SH-SY5Y (cell line): ENCODE measurements at regions not wholly inside any gene's neighbourhood (a gene's known extent, or its start where the extent isn't known, plus 50 kb on each side); places are given as distances from the start of the nearest gene placed in this dataset.

ENCODE experiments used
- GATA2 ChIP-seq: IDR thresholded peaks from 2 replicates; pipeline ENCODE4 v1.6.1; 2011; ENCODE audit warnings: mild to moderate bottlenecking, low read depth, low read length
- GATA3 ChIP-seq: IDR thresholded peaks from 2 replicates; pipeline ENCODE4 v1.6.1; 2011; ENCODE audit warnings: low read depth, mild to moderate bottlenecking, low read length, moderate library complexity

DNA sequence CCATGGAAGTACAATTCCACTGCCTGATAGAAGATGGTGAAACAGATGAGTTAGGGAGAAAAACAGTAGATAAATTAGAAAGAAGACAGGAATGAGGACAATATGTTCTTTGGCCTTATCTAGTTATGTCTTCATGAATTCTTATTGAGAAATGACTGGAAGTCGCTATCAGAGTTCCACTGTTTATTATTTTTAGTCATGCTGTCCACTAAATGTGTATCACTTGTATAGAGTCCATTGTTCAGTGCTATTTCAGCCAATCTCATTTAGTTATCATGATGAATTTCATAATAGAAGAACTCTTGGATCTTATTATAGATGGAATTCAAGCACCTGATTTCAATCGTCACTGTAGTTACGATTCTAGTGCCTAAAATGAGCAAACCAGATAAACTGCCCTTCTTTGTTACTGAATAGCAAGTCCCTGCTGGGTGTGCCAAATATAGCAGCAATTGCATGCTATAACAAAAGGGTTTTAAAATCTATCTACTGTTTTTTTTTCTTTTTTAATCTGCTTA is 177.7 kb upstream of the COL1A2 start:
- TF ChIP-seq GATA2 (no peak), GATA3 (no peak)

DNA sequence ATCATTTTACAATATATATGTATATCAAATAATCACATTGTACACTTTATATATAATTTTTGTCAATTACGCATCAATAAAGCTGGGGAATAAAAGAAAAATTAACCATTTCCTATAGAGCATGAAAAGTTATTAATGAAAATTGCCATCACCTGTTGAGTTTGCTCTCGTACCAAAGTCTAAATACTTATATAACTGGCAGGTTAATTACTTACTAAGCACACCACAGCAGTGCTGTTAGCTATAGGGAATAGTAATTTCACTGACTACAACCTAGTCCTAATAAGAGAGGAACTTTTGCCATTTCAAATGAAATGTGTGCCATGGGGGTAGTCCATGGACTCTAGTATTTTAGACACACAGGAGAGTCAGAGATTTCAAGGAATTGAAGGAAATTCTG is 176.9 kb upstream of the COL1A2 start:
- TF ChIP-seq GATA2, result no peak
- TF ChIP-seq GATA3, result no peak

DNA sequence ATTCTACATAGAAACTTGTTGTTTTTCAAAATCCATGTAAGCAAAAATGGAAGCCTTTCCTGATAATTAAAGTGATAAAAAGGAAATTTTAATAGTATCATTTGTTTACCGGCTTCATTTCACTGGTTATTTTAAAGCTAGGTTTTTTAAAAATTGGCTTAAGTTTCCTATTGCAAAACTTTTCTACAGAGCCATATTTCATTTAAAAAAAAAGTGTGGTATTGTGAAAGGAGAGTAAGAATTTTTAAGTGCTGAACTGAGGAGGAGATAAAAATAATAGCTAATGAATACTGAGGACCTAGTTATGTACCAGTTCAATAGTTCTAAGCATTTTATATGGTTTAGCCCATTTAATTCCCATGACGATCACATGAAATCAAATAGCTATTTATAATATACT is 172.2 kb upstream of the COL1A2 start:
- no peak for TF ChIP-seq GATA2
- TF ChIP-seq GATA3, result no peak

DNA sequence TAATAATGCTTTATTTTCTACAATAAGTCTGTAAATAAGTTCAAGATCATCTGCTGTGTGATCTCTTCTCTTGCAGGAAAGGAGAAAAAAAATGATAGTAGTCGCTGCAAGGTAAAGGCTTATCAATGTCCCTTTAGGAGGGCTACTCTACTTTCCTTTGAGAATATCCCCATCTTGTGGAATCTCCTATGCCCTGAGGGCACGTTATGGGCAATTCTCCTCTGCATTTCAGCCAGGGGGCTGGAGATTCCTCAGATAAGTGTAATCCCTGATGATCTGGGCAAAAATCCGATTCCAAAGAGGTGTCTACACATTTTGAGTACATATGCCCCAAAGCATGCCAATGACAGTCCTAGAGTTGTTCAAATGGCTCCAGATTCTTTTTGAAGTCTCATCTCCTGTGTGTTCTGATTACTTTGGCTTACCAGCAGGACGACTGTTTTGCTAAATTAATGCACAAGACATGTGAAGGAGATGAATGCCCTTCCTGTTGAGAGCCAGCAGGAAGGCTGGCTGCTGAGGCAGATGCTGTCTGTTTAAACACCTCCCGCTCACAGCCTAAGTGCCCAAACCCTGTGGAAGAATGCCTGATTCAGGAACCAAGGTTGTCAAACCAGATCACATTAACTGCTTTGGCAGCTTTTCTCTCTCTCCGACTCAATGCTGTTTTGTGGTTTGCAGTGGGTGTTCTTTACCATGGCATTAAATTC is 171.2 kb upstream of the COL1A2 start:
- TF ChIP-seq GATA2 (no peak), GATA3 (no peak)

DNA sequence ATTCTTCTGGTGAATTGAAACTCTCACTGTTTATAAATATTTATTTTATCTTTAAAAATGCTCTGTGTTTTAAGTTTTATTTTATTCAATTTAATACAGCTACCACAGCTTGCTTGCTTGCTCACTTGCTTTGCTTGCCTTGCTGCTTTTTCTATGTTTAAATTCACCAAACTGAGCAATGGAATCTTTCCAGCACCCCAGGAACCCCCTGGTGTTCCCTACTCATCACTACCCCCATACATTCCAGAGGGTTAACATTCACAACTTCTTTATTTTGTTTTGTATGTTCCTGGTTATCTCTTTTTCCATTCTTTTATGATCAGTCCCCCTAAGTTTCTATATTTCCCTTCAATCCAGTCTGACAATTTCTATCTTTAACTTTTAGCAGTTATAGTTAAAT is 166.5 kb upstream of the COL1A2 start:
- no peak for TF ChIP-seq GATA3
- no peak for TF ChIP-seq GATA2

DNA sequence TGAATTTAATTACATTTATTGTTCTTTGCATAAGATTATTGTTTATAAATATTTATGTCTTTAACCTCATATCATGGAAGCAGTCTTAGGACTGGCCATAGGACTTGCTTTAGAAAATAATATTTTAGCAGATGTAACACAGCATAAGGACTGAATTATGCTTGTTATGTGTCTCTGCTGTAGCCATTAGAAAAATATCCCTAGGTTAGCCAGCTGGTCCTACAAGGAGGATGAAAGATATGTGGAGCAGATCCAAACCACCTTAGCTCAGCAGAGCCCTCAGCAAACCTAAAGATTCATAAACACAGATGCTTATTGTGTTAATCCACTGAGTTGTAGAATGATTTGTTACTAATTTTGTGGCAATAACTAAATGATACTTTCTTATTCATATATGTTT is 166.0 kb upstream of the COL1A2 start:
- TF ChIP-seq GATA2, result no peak
- TF ChIP-seq GATA3, result no peak

DNA sequence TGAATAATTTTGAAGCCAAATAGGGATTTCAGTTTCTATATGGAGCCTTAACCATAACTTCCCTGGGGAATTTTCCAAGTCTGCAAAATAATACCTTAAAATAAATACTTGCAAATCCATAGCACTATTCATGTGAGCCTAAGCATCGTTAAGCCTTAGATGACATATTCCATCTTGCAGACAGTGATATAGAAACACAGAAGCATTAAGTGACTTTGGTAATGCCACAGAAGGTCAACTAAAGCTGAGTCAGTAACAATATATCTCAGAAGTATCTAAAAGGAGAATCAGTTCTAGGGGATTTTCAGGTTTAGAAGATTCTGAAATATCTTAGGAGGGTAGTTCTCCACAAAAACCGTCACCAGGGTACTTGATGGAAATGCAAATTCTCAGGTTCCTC is 163.4 kb upstream of the COL1A2 start:
- no peak for TF ChIP-seq GATA3
- no peak for TF ChIP-seq GATA2

DNA sequence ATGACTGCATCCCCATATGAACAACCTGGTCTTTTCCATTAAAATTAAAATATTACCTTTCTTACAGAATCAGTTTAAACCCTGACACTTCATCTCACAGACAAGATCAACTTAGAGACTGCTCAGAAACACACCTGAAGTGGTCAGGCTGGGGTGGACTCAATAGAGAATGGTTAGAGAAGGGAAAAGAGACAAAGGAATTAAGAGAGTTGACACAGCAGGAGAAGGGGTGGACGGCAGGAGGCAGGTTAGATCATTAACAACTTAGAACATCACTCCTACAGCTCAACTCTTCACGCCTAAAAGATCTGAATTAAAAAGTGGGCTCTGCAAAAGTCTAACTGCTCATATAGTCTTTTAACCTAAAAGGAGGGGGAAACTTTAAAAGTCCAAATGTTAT is 157.7 kb upstream of the COL1A2 start:
- TF ChIP-seq GATA2 (no peak), GATA3 (no peak)

DNA sequence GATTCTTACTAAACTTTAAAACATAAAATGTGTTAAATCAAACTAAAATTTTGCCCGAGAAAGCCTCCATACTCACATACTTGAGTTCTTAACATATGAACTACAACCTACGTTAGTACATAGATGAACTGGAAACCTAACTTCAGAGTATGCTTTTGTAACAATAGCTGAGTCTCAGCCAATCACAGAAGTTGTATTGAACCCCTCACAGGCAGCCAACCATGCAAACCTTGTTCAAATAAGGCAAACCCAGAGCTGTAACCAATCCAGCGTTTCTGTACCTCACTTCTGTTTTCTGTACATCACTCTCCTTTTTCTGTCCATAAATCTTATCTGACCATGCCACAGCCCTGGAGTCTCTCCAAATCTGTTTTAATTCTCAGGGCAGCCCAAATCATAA is 157.3 kb upstream of the COL1A2 start:
- TF ChIP-seq GATA3 (no peak), GATA2 (no peak)

DNA sequence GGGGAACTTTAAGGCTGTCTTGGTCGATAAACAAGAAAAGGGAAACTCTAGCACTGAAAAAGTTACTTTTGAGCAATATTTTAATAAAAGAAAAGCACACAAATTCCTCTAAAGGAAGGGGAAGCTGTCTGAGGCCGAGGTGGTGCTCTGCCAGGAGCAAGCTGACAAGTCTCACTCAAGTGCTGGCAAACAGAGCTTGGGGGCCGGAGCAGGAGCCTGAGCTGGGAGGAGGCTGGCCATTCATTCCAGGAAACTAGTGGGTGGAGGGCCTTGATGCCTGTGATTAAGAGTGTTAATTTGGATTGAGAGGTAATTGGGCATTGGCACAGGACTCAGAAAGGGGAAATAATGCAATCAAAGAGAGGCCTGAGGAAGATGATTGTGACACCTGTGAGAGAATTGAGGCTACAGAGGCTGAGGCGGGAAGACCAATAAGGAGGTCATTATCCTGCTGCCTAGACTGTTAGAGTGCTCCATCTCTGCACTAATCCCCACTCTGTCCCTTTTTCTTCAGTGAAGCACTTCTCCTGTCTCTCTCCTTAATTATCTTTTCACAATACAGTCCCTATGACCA is 154.9 kb upstream of the COL1A2 start:
- TF ChIP-seq GATA3 (no peak), GATA2 (no peak)

DNA sequence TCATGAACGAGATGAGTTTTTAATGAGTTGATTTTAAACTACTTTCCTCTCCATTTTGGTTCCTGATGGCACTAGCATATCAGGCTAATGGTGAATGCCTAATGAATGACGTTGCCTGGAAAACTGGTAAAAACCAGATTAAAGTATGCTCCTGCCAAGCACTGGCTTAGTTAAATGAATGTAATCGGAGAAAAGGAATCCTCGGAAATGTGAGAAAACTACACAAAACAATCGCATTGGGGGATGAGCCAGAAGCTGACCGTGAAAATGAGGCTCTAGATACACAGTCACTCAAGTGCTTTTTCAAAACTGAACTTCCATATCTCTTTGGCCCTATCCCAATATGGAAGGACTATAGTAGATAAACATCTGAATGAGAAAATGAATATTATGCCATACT is 153.8 kb upstream of the COL1A2 start:
- TF ChIP-seq GATA2 (no peak), GATA3 (no peak)

DNA sequence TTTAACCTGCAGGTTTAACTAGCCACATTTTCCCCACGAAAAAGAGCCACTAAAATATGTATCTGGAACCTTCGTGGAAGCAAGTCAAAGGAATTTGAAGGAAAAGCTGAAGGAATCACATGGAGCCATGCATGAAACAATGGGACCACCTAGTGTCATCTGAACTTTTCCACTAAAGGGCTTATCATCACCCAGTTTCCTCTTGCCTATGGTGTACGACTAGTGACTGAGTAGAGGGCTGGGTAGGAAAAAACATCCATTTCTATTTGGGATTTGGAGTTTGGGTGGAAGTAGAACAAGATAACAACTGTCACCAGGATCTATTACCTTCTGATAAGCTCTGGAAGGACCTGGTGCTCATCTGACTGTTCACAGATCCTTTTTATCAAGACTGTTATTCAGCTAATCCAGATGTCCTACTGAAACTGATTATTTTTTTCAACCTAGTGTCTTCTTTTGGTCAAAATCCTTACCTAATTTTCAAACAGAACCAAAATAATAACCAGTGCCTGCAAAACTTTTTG is 153.2 kb upstream of the COL1A2 start:
- TF ChIP-seq GATA2, result peak; percentile 45; the same call in 1 of the 2 replicates
- peak; percentile 34; the same call in 1 of the 2 replicates for TF ChIP-seq GATA3

DNA sequence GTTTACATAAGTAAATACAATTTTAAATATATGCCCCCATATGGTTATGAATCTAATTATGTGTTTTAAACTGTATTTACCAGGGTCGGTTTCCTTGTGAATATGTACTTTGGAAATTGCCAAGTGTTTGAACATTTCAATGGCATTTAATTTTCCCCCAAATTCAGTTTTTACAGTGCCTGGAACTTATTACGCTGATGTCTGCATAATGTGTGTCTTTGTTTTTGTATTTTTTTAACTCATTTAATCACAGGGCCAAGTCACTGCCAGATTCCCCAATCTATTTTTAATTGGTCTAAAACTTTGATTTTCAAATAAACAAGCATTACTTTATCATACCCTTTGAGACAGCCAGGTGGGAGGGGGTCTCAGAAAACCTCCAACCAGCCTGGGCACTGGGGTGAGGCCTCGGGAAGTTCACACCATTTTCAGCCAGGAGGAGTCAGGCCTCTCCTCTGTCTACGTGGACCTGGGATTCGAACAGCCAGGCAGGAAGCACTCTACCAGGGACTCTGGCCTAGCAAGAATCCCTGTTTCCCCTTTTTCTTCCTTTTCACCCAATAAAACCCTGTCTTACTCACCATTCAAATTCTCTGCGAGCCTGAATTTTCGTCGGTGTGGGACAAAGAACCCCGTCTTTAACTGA is 151.5 kb upstream of the COL1A2 start:
- TF ChIP-seq GATA3 (no peak), GATA2 (no peak)

DNA sequence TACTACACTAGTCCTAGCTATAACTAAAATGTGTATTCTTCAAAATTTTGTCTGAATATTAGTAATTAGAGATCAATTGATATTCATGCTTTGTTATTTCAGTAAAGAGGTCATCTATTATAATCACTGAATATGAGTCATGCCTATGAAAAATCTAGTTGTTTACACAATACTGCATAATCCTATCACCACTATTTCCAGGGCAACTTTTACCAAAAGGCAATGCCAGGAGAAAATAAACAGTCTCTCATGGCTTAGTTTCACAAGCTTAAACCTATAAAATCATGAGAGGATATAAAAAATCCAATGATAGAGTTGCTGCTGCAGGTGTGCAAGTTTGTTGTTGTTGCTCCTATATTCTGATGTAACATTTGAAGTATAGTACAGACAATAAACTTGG is 149.9 kb upstream of the COL1A2 start:
- TF ChIP-seq GATA2 (no peak), GATA3 (no peak)

DNA sequence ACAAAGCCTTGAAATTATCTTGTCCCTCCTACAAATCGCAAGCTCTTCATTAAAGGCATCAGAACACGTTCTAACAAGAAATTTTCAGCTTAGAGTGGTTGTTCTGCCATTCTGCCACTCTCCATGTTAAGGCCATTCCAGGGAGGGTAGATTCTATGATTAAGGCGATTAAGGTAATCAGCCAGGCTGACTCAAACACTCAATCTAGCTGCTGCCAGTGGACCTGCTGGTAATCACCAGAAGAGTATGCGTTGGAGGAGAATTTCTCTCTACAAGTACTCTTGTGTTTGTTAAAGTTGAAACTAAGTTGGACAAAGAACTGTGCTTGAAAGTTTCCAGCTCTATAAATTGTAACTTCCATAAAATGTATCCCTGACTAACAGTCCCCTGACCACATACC is 149.2 kb upstream of the COL1A2 start:
- TF ChIP-seq GATA3, result no peak
- no peak for TF ChIP-seq GATA2
